GM19372 (cell line): ENCODE measurements at regions not wholly inside any gene's neighbourhood (a gene's known extent, or its start where the extent isn't known, plus 50 kb on each side); places are given as distances from the start of the nearest gene placed in this dataset.
"Not testable (repeated sequence)": the region's sequence is repeated elsewhere in the genome, so short reads cannot be mapped to it uniquely, and the experiment has no call there.

Experiments
- ATAC-seq: cut with Tn5 transposase; IDR thresholded peaks from one replicate; pipeline ENCODE4 v1.9.1; 2021; ENCODE audit warnings: mild to moderate bottlenecking, low read depth, moderate library complexity; ENCODE audit not compliant: unreplicated experiment

GRCh38 chr2:48209214-48209885 is 105.1 kb upstream of the FOXN2 start:
- ATAC-seq = no peak

- no peak for ATAC-seq
These were observed 104.3 kb upstream of the FOXN2 start for GRCh38 chr2:48210189-48210588.

DNA sequence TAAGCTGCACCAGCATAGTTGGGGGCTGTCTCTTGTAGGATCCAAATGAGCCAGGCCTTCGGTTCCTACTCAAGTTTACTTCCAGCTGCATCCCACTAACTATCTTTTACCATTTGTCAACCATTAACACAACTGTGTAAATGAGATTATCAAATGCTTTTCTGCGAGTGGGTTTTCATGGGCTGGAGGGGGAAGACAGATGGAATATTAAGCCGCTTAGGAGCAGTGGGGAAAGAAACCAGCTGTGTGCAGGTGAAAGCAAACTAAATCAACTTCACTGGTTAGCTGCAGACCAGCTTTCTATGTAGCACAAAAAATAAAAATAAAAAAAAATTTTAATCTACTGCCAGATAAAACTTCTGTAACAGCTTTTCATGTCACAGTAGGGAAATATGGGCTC is 100.8 kb upstream of the FOXN2 start:
- ATAC-seq = no peak

GRCh38 chr2:48218169-48218568 is 96.3 kb upstream of the FOXN2 start:
- no peak for ATAC-seq

DNA sequence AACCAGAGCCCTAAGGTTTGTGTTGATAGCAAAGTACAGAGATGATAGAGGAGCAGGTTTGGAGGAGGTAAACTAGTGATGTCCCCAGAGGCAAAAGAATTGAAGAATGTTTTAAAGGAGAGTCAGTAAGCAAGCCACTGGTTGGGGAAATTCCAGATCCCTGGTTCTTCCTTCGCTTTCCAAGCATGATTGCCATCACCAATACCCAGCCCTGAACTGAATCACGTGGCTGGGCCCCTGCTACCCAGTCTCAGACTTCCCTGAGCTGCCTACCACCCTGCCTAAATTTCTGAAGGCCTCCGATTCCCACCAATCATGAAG is 95.3 kb upstream of the FOXN2 start:
- no peak for ATAC-seq

DNA sequence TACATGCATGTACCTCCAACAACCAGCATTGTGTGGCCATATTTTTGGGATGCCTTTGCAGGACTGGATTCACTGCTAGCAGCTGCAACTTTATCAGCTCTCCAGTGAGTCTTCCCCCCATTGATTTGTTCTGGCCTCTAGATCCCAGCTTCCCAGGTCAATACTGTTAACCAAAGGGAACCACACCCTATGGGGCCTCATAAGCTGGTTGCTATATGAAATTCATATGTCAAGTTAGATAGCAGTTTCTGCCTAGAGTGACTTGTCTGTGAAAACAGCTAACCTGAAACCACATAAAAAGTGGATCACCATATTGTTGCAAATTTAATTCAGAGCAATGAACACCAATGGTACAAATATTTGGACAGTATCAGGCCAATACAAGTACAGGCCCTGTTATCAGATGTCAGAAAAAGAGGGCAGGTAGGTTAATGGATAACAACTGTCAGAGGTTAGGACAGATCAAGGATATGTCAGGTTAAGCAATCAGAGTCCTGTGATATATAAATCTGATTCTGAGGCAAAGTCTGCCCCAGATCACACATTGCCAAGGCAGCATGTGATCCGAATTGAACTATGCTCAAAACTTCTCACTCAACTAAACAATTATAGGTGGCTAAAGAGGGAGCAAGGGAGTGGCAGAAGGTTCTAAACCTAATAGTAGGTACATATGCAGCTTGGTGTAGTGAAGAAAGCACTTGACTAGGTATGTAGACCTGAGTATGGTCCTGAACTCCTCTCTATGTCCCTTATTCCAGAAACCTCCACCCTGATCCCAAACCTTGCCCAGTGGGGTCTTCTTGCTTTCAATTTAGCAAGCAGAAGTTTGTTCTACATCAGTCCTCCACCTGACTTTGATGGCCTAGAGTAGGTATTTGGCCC is 94.7 kb upstream of the FOXN2 start:
- no peak for ATAC-seq

DNA sequence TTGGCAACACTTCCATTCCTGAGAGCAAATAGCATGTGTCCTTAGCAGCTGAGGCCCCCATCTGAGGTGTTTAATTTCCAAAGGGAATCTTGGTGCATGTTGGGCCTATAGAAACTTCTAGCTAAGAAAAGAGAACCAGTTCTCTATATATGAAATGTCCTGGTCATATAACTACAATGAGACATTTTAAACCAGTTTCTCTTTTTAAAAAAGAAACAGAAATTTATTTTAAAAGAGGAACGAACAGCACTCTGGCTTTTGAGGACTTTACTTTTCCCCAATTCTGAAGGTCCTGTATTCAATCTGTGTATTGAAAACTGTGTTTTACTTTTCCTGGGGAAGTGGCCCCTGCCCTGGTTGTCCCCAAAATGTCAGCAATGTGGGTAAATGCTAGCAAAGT is 94.0 kb upstream of the FOXN2 start:
- ATAC-seq = no peak

- ATAC-seq = no peak
These were observed 92.5 kb upstream of the FOXN2 start for GRCh38 chr2:48221846-48222516.

- ATAC-seq = peak; percentile 73
These were observed 86.7 kb upstream of the FOXN2 start for GRCh38 chr2:48227617-48228344.

DNA sequence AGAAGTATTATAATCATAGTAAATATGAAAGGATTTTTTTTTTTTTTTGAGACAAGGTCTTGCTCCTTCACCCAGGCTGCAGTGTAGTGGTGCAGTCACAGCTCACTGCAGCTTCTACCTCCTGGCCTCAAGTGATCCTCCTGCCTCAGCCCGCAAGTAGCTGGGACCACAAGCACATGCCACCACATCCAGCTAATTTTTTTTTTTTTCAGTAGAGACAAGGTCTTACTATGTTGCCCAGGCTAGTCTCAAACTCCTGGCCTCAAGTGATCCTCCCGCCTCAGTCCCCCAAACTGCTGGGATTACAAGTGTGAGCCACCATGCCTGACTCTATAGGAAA is 86.2 kb upstream of the FOXN2 start:
- no peak for ATAC-seq

DNA sequence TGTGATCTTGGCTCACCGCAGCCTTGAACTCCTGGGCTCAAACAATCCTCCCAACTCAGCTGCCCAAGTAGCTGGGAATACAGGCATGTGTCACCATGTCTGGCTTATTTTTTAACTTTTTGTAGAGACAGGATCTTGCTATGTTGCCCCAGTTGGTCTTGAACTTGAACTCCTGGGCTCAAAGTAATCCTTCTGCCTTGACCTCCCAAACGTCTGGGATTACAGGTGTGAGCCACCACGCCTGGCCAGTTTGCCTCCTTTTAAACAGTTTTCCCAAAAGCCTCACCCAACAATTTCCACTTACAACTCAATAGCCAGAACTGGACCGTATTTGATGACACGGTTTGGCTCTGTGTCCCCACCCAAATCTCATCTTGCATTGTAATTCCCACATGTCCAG is 85.4 kb upstream of the FOXN2 start:
- ATAC-seq = no peak

GRCh38 chr2:48230834-48231233 is 83.6 kb upstream of the FOXN2 start:
- ATAC-seq = no peak

GRCh38 chr2:48232351-48232750 is 82.1 kb upstream of the FOXN2 start:
- no peak for ATAC-seq

GRCh38 chr2:48233005-48233404 is 81.5 kb upstream of the FOXN2 start:
- ATAC-seq = no peak

DNA sequence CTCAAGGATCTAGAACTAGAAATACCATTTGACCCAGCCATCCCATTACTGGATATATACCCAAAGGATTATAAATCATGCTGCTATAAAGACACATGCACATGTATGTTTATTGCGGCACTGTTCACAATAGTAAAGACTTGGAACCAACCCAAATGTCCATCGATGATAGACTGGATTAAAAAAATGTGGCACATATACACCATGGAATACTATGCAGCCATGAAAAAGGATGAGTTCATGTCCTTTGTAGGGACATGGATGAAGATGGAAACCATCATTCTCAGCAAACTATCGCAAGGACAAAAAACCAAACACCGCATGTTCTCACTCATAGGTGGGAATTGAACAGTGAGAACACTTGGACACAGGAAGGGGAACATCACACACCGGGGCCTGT is 80.7 kb upstream of the FOXN2 start:
- ATAC-seq = not testable (repeated sequence)

GRCh38 chr2:48235076-48235475 is 79.4 kb upstream of the FOXN2 start:
- no peak for ATAC-seq

DNA sequence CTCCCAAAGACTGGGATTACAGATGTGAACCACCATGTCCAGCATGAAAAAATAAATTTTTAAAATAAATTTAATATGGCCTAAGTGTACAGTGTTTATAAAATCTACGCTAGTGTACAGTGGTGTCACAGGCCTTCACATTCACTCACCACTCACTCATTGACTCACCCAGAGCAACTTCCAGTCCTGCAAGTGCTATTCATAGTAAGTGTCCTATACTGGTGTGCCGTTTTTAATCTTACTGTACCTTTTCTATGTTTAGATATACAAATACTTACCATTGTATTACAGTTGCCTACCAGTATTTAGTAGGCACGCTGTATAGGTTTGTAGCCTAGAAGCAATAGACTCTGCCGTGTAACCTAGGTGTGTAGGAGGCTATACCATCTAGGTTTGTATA is 76.1 kb upstream of the FOXN2 start:
- ATAC-seq = no peak

- no peak for ATAC-seq
These were observed 73.6 kb upstream of the FOXN2 start for GRCh38 chr2:48240912-48241311.

DNA sequence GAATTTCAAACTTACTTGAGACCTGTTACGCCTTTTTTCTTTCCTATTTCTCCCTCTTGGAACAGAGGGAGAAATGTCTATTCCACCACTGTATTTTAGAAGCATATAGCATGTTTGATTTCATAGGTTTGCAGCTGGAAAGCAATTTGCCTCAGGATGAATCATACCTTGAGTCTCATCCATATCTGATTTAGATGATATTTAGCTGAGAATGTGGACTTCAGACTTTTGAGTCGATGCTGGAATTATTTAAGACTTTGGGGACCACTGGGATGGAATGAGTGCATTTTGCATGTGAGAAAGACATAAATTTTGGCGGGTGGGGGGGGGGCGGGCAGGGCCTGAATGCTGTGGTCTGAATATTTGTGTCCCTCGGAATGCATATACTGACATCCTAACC is 67.3 kb upstream of the FOXN2 start:
- no peak for ATAC-seq

DNA sequence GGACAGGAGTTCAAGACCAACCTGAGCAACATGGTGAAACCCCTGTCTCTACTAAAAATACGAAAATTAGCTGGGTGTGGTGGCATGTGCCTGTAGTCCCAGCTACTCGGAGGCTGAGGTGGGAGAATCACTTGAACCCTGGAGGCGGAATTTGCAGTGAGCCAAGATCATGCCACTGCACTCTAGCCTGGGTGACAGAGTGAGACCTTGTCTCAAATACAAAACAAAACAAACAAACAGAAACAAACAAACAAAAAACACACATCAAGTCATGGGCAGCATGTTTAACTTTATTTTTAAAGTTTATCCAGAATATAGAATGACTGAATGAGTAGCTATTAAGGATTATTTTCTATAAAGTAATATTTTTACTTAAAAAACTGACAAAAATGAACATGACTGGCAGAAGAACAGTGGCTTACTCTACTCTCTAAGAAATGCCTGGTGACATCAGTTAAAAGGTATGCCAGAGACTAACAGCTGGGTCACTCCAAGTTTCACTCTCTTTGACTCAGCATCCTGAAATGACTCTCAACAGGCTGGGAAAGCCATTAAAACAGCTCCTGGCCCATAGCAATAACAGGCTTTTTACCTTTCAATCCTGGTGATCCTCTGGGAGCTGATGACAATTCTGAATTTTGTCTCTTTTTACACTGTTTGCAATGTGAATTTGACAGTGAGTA is 66.1 kb upstream of the FOXN2 start:
- ATAC-seq = peak; percentile 71

GRCh38 chr2:48249025-48249424 is 65.5 kb upstream of the FOXN2 start:
- no peak for ATAC-seq
